Erythroblast (primary cell): ENCODE measurements at regions not wholly inside any gene's neighbourhood (a gene's known extent, or its start where the extent isn't known, plus 50 kb on each side); places are given as distances from the start of the nearest gene placed in this dataset.

Experiments used
- GATA1 ChIP-seq: IDR thresholded peaks from 2 replicates; pipeline ENCODE4 v1.6.1; 2011; ENCODE audit warnings: low read depth, mild to moderate bottlenecking, control low read depth, low read length, moderate library complexity
- POLR2A ChIP-seq: IDR thresholded peaks from 2 replicates; pipeline ENCODE4 v1.6.1; 2011; ENCODE audit warnings: mild to moderate bottlenecking, low read length

DNA sequence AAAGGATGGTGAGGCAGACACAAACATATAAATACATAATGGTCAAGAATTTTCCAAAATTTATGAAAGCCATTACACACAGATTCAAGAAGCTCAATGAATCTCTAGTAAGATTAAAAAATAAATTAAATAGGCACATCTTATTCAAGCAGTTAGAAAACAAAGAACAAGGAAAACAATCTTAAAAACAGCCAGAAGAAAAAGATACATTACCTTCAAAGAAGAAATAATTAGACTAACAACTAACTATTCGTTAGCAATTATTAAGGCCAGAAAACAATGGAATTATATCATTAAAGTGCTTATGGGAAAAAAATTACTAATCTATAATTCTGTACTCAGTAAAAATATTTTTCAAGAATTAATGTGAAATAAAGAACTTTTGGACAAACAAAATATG, 593.1 kb downstream of the EBF1 start:
- TF ChIP-seq POLR2A (no peak), GATA1 (no peak)
